SK-N-MC (cell line): ENCODE measurements at regions not wholly inside any gene's neighbourhood (a gene's known extent, or its start where the extent isn't known, plus 50 kb on each side); places are given as distances from the start of the nearest gene placed in this dataset.

Source experiments
- EZH2 ChIP-seq: fragments of 200-600 bp; sonication (generic); IDR thresholded peaks from one replicate; pipeline ENCODE4 v1.6.1; 2017; ENCODE audit warnings: antibody characterized with exemption
- FOXP2 ChIP-seq: optimal IDR thresholded peaks from 2 replicates; pipeline ENCODE3; 2011; ENCODE audit warnings: mild to moderate bottlenecking, moderate library complexity; ENCODE audit not compliant: insufficient read depth; ENCODE audit errors: extremely low read length, control extremely low read depth
- POLR2AphosphoS5 ChIP-seq: IDR thresholded peaks from 2 replicates; pipeline ENCODE4 v1.6.1; 2012; ENCODE audit warnings: mild to moderate bottlenecking, low read depth, low read length, borderline replicate concordance

DNA sequence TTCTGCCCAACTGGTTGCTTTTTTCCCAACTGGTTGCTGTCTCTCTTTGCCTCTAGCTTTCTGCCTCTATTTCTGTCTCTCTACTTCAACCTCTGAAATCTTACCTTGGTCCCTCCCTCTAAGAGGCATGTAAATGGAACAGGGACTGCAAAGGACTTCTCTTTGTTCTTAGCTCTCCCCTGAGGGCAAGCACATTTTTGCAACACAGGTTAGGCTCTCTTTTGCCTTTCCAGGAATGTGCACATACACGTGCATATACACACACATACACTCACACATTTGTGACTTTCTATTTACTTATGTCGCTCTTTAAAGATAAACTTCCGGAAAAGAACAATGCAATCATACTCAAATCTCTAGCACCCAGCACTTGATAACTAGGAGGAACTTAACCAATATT is 262.6 kb upstream of the DDX18 start:
- TF ChIP-seq EZH2 (no peak), POLR2AphosphoS5 (no peak), FOXP2 (no peak)
